Astrocyte (in vitro differentiated cells and primary cell): ENCODE measurements at regions not wholly inside any gene's neighbourhood (a gene's known extent, or its start where the extent isn't known, plus 50 kb on each side); places are given as distances from the start of the nearest gene placed in this dataset.
A peak's percentile ranks its signal among the peaks of the same experiment; 100 is the strongest.
"Not testable (repeated sequence)": the region's sequence is repeated elsewhere in the genome, so short reads cannot be mapped to it uniquely, and the experiment has no call there.

Source experiments
- DNase-seq: peaks from one replicate; pipeline ENCODE4 v3.0.0-alpha.2; 2010; ENCODE audit warnings: low read depth
- FAIRE-seq: peaks from 2 replicates; lab custom pipeline; 2011; peaks lifted over from hg19 to GRCh38; lab: Jason Lieb, UNC
- H2AFZ ChIP-seq: 2 replicates; pipeline ENCODE4 v1.6.0; 2012; ENCODE audit warnings: low read depth, low read length, inconsistent platforms
- H3K27ac ChIP-seq: 2 replicates; pipeline ENCODE4 v1.5.1; 2011; ENCODE audit warnings: low read depth, low read length, inconsistent platforms
- H3K27me3 ChIP-seq: 2 replicates; pipeline ENCODE4 v1.6.0; 2011; ENCODE audit warnings: low read length, inconsistent platforms; ENCODE audit not compliant: insufficient read depth
- H3K36me3 ChIP-seq: 2 replicates; pipeline ENCODE4 v1.5.1; 2011; ENCODE audit warnings: low read length, inconsistent platforms; ENCODE audit not compliant: insufficient read depth
- H3K4me1 ChIP-seq: 2 replicates; pipeline ENCODE4 v1.5.1; 2011; ENCODE audit warnings: low read length, inconsistent platforms; ENCODE audit not compliant: insufficient read depth
- H3K4me2 ChIP-seq: 2 replicates; pipeline ENCODE4 v1.6.0; 2012; ENCODE audit warnings: low read length, inconsistent platforms
- H3K4me3 ChIP-seq: 2 replicates; pipeline ENCODE4 v1.5.1; 2011; ENCODE audit warnings: low read depth, mild to moderate bottlenecking, low read length, inconsistent platforms; ENCODE audit not compliant: insufficient read depth
- H3K79me2 ChIP-seq: 2 replicates; pipeline ENCODE4 v1.6.0; 2012; ENCODE audit warnings: mild to moderate bottlenecking, low read length, inconsistent platforms; ENCODE audit not compliant: insufficient read depth
- H3K9ac ChIP-seq: 2 replicates; pipeline ENCODE4 v1.6.0; 2012; ENCODE audit warnings: mild to moderate bottlenecking, low read length, inconsistent platforms
- H3K9me3 ChIP-seq: 2 replicates; pipeline ENCODE4 v1.5.1; 2012; ENCODE audit warnings: low read depth, mild to moderate bottlenecking, low read length, inconsistent platforms; ENCODE audit not compliant: insufficient read depth
- H4K20me1 ChIP-seq: 2 replicates; pipeline ENCODE4 v1.6.0; 2012; ENCODE audit warnings: low read length, inconsistent platforms; ENCODE audit not compliant: insufficient read depth
- H3K27ac Mint-ChIP-seq: one replicate; pipeline ENCODE4 v1.8.0; 2021; ENCODE audit warnings: mild to moderate bottlenecking, mixed read lengths; ENCODE audit not compliant: unreplicated experiment
- H3K27me3 Mint-ChIP-seq: one replicate; pipeline ENCODE4 v1.8.0; 2021; ENCODE audit warnings: low read depth, mixed read lengths; ENCODE audit not compliant: unreplicated experiment
- H3K36me3 Mint-ChIP-seq: one replicate; pipeline ENCODE4 v1.8.0; 2021; ENCODE audit warnings: low read depth, mixed read lengths; ENCODE audit not compliant: unreplicated experiment
- H3K4me1 Mint-ChIP-seq: one replicate; pipeline ENCODE4 v1.8.0; 2021; ENCODE audit warnings: low read depth, mixed read lengths; ENCODE audit not compliant: unreplicated experiment
- H3K4me3 Mint-ChIP-seq: one replicate; pipeline ENCODE4 v1.8.0; 2021; ENCODE audit warnings: mild to moderate bottlenecking, moderate library complexity, mixed read lengths; ENCODE audit not compliant: unreplicated experiment
- H3K9me3 Mint-ChIP-seq: one replicate; pipeline ENCODE4 v1.8.0; 2021; ENCODE audit warnings: mild to moderate bottlenecking, mixed read lengths; ENCODE audit not compliant: unreplicated experiment
- EZH2 ChIP-seq: IDR thresholded peaks from 2 replicates; pipeline ENCODE4 v1.6.1; 2012; ENCODE audit warnings: mild to moderate bottlenecking, low read length, inconsistent platforms; ENCODE audit not compliant: insufficient read depth
- TF ChIP-seq, protein P1 (sequence below): IDR thresholded peaks from 2 replicates; pipeline ENCODE4 v1.5.1; 2011; ENCODE audit warnings: low read depth, mild to moderate bottlenecking, inconsistent platforms, low read length, moderate library complexity; ENCODE audit not compliant: insufficient read depth

DNA sequence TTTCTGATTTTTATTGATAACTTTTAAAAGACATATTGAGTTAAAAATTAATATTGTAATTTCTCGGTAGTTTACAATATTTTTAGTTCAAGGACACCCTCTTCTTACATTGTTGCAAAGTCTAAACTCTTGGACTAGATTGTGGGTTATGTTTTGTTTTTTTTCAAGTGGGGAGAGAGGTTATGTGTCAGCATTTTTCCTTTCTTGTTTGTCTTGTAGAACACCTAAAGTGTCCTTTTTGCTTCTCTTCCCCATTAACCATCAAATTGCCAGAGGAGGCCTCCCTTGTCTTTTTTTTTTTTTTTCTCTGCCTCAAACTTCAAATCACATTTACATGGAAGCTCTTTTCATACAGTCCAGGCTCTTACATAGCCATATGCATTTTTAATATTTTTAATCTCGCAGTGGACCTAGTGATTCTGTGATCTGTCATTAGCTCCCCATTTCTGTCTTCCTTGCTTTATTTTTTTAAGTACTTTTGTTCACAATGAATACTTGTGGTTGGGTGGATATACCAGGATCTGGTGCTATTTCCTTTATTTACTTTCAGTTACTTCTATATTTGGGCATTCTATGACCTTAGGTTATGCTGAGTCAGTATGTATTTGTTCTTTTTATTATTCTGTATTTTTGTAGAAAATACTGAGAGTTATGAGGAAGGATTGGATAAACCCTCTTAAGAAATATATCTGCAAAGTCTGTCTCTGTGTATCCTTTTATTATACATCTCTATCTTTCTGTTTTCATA, 2280.6 kb upstream of the ACO1 start:
- no peak for FAIRE-seq
- Mint-ChIP-seq H3K4me3 (no peak overlapping the region), H3K27me3 (no peaks in the 10 kb centered on the region), H3K9me3 (peaks cover 4% of the 10 kb centered on the region), H3K4me1 (peaks cover 7% of the 10 kb centered on the region), H3K36me3 (no peaks in the 10 kb centered on the region), H3K27ac (peak overlapping the region; percentile 44)
- Histone ChIP-seq H3K4me2 (no peak overlapping the region), H3K9me3 (no peaks in the 10 kb centered on the region), H3K79me2 (no peaks in the 10 kb centered on the region), H3K4me1 (no peaks in the 10 kb centered on the region), H2AFZ (no peak overlapping the region), H3K9ac (no peak overlapping the region), H3K27me3 (no peaks in the 10 kb centered on the region), H4K20me1 (no peaks in the 10 kb centered on the region), H3K36me3 (no peaks in the 10 kb centered on the region), H3K4me3 (no peak overlapping the region), H3K27ac (no peak overlapping the region)
- TF ChIP-seq EZH2 = no peak
- TF ChIP-seq, protein P1, sequence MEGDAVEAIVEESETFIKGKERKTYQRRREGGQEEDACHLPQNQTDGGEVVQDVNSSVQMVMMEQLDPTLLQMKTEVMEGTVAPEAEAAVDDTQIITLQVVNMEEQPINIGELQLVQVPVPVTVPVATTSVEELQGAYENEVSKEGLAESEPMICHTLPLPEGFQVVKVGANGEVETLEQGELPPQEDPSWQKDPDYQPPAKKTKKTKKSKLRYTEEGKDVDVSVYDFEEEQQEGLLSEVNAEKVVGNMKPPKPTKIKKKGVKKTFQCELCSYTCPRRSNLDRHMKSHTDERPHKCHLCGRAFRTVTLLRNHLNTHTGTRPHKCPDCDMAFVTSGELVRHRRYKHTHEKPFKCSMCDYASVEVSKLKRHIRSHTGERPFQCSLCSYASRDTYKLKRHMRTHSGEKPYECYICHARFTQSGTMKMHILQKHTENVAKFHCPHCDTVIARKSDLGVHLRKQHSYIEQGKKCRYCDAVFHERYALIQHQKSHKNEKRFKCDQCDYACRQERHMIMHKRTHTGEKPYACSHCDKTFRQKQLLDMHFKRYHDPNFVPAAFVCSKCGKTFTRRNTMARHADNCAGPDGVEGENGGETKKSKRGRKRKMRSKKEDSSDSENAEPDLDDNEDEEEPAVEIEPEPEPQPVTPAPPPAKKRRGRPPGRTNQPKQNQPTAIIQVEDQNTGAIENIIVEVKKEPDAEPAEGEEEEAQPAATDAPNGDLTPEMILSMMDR = no peak
- no peak for DNase-seq

DNA sequence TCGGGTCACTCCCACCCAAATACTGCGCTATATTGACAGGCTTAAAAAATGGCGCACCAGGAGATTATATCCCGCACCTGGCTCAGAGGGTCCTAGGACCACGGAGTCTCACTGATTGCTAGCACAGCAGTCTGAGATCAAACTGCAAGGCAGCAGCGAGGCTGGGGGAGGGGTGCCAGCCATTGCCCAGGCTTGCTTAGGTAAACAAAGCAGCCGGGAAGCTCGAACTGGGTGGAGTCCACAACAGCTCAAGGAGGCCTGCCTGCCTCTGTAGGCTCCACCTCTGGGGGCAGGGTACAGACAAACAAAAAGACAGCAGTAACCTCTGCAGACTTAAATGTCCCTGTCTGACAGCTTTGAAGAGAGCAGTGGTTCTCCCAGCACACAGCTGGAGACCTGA, 2277.3 kb upstream of the ACO1 start:
- H3K9ac ChIP-seq, H2AFZ ChIP-seq, H3K4me1 ChIP-seq, FAIRE-seq, H3K4me3 Mint-ChIP-seq, H3K4me1 Mint-ChIP-seq, H3K36me3 Mint-ChIP-seq, H3K27ac ChIP-seq, H3K9me3 ChIP-seq, H3K27me3 Mint-ChIP-seq, H3K36me3 ChIP-seq, H3K27ac Mint-ChIP-seq, H3K4me2 ChIP-seq, H3K27me3 ChIP-seq, H4K20me1 ChIP-seq, H3K4me3 ChIP-seq, DNase-seq, H3K9me3 Mint-ChIP-seq, H3K79me2 ChIP-seq: not testable (repeated sequence)

DNA sequence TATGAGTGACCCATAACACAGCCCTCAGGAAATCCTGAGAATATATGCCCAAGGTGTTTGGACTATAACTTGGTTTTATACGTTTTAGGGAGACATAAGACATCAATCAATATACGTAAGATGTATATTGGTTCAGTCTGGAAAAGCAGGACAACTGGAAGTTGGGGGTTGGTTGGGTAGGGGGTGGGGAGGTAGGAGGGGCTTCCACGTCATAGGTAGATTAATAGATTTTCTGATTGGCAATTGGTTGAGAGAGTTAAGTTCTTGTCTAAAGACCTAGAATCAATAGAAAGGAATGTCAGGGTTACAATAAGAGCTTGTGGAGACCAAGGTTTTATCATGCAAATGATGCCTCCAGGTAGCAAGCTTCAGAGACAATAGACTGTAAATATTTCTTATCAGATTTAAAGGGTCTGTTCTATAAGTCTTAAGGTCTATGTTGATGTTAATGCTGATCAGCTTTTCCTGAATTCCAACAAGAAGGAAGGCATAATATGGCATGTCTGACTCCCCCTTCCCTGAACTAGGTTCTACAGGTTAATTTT, 2267.7 kb upstream of the ACO1 start:
- Mint-ChIP-seq H3K4me3 (no peak overlapping the region), H3K4me1 (no peaks in the 10 kb centered on the region), H3K36me3 (no peaks in the 10 kb centered on the region), H3K9me3 (no peaks in the 10 kb centered on the region), H3K27me3 (no peaks in the 10 kb centered on the region), H3K27ac (no peak overlapping the region)
- Histone ChIP-seq H3K9ac (no peak overlapping the region), H3K27me3 (no peaks in the 10 kb centered on the region), H3K27ac (no peak overlapping the region), H3K4me3 (no peak overlapping the region), H3K4me1 (no peaks in the 10 kb centered on the region), H3K79me2 (no peaks in the 10 kb centered on the region), H3K9me3 (no peaks in the 10 kb centered on the region), H3K4me2 (no peak overlapping the region), H2AFZ (no peak overlapping the region), H4K20me1 (no peaks in the 10 kb centered on the region), H3K36me3 (no peaks in the 10 kb centered on the region)
- DNase-seq (no peak), FAIRE-seq (no peak)
- TF ChIP-seq, protein P1 = no peak
- no peak for TF ChIP-seq EZH2
